ENCODE measurements at regions not wholly inside any gene's neighbourhood (a gene's known extent, or its start where the extent isn't known, plus 50 kb on each side); places are given as distances from the start of the nearest gene placed in this dataset.
A peak's percentile ranks its signal among the peaks of the same experiment; 100 is the strongest.
"Not testable (repeated sequence)": the region's sequence is repeated elsewhere in the genome, so short reads cannot be mapped to it uniquely, and the experiment has no call there.

- peak; percentile 32 for DNase-seq
Observed at GRCh38 chr11:93608364-93608763, 53.1 kb upstream of the CEP295 start.

- DNase-seq: no peak
Observed at GRCh38 chr11:93606721-93607120, 54.8 kb upstream of the CEP295 start.

- DNase-seq: no peak
Observed at GRCh38 chr11:93606314-93606713, 55.2 kb upstream of the CEP295 start.

GRCh38 chr11:93605642-93606041, 55.8 kb upstream of the CEP295 start:
- no peak for DNase-seq

GRCh38 chr11:93604008-93604660, 57.3 kb upstream of the CEP295 start:
- no peak for DNase-seq

- no peak for DNase-seq
Observed at GRCh38 chr11:93603225-93604007, 58.1 kb upstream of the CEP295 start.

GRCh38 chr11:93596171-93596570, 53.0 kb upstream of the SMCO4 start:
- DNase-seq: not testable (repeated sequence)
